Adrenal gland (tissue), 9 donors: ENCODE measurements at regions not wholly inside any gene's neighbourhood (a gene's known extent, or its start where the extent isn't known, plus 50 kb on each side); places are given as distances from the start of the nearest gene placed in this dataset.

Experiments
- DNase-seq, 7 donors: peaks; one replicate each; pipeline ENCODE4 v3.0.0-alpha.2; 2019 to 2020
- H3K27ac ChIP-seq, 5 donors: fragments of 200-600 bp; sonication (generic) in 4 of 5; 1 replicate in 3 of 5; 2 replicates in 2 of 5; pipeline versions ENCODE4 v1.5.1 to v1.8.0; 2016 to 2020; ENCODE audit warnings: mild to moderate bottlenecking in 1 of 5
- H3K27me3 ChIP-seq: fragments of 200-600 bp; 2 replicates; pipeline ENCODE4 v1.8.0; 2021
- H3K36me3 ChIP-seq, 2 donors: fragments of 200-600 bp; replicated peaks in 1 of 2; 1 replicate in 1 of 2; 2 replicates in 1 of 2; pipeline versions ENCODE4 v1.5.1 to v1.8.0; 2018 to 2022
- H3K4me1 ChIP-seq, 2 donors: fragments of 200-600 bp; replicated peaks in 1 of 2; 1 replicate in 1 of 2; 2 replicates in 1 of 2; pipeline versions ENCODE4 v1.5.1 to v1.8.0; 2018 to 2021
- H3K4me3 ChIP-seq, 4 donors: fragments of 200-600 bp; sonication (generic) in 3 of 4; one replicate each; pipeline ENCODE4 v1.5.1; 2016 to 2018
- H3K9me3 ChIP-seq, 3 donors: fragments of 200-600 bp; sonication (generic) in 1 of 3; replicated peaks in 1 of 3; 1 replicate in 2 of 3; 2 replicates in 1 of 3; pipeline versions ENCODE4 v1.5.1 to v1.8.0; 2016 to 2021
- CTCF ChIP-seq, 6 experiments: fragments of 450-650 bp in 4 of 6; fragments of 200-600 bp in 2 of 6; sonication (generic) in 1 of 6; IDR thresholded peaks; 1 replicate in 5 of 6; 2 replicates in 1 of 6; pipeline versions ENCODE4 v1.5.1 to v1.8.0; 2016 to 2021; ENCODE audit warnings: antibody characterized with exemption in 6 of 6, mild to moderate bottlenecking in 2 of 6, moderate library complexity in 1 of 6
- POLR2A ChIP-seq, 2 donors: fragments of 450-650 bp; IDR thresholded peaks; one replicate each; pipeline ENCODE4 v1.6.1; 2017; ENCODE audit warnings: antibody characterized with exemption in 2 of 2, mild to moderate bottlenecking in 2 of 2, moderate library complexity in 1 of 2
- WGBS, 4 donors: extraction: QIAGEN DNeasy Blood & Tissue Kit in 2 of 4; methylation state at CpG; one replicate each; pipeline versions ENCODE4 v1.1.5 to v1.1.7; 2013 to 2017; 5-methylcytosine and 5-hydroxymethylcytosine counted together
- intact Hi-C, 2 donors: fragments of 100-400 bp; cut with DNase I; formaldehyde crosslinking; loops; one replicate each; pipeline versions ENCODE4 v1.14.1 to v1.15.0; 2022 to 2023
- donor health status: healthy with polysubstance abuse.
- donor health status: Bipolar disorder and iron deficiency.
- donor health status: DM: yes; HTN: yes; CAD: no.
- donor health status: DM: no; HTN: no; CAD: no.
- donor health status: DM: no; HTN: no; CAD: no.

DNA sequence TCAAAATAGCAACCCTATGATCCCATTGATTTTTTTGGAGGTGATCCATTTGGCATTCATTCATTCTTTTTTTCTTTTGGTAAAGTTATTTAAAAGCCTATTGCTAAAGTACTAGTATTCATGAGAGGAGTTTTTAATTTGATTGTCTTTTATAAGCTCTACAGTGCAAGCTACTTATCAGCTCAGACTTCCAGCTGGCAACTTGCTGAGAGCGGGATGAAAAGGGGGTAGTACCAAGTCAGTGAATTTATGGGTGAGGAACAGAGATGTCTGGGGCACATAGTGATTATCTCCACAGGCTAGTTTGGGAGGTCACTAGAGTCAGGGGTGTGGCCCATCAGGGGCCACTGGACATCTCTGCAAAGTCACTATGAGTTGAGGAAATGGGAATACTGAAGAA, 202.4 kb downstream of the PIK3C3 start:
- no peak overlapping the region for H3K27ac ChIP-seq
- WGBS, 4 donors = 81 to 86% (median 81%) methylated on average over 1 of the region's 1 CpG
- no peaks in the 10 kb centered on the region for H3K27me3 ChIP-seq
- H3K4me3 ChIP-seq = no peak overlapping the region
- no peaks in the 10 kb centered on the region for H3K36me3 ChIP-seq
- TF ChIP-seq CTCF (IDR thresholded peaks at IDR 0.05) (no peak), POLR2A (IDR thresholded peaks at IDR 0.05) (no peak)
- intact Hi-C loops = no loop called here
- no peaks in the 10 kb centered on the region for H3K9me3 ChIP-seq
- no peaks in the 10 kb centered on the region for H3K4me1 ChIP-seq
- DNase-seq = no peak

DNA sequence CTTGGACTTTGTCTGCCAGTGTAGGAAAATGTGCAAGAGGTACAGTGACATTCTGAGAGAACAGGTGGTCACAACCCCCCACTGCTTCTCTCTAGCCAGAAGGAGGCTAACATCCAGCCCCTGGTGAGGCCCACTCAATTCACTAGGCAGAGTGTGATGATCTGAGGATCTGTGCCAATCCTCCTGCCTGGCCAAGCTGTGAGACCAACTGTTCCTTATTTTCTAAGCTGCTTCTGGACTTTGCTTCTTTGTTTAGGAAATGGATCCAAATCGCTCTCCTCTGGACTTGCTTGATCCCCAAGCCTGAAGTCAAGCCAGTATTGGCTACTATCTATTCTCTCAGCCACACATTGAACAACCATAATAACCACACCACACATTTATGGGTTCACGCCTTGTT, 202.8 kb downstream of the PIK3C3 start:
- H3K4me3 ChIP-seq = no peak overlapping the region
- DNase-seq = no peak
- H3K4me1 ChIP-seq = no peaks in the 10 kb centered on the region
- no peak overlapping the region for H3K27ac ChIP-seq
- intact Hi-C loops = no loop called here
- TF ChIP-seq POLR2A (IDR thresholded peaks at IDR 0.05) (no peak), CTCF (IDR thresholded peaks at IDR 0.05) (no peak)
- H3K36me3 ChIP-seq = no peaks in the 10 kb centered on the region
- H3K27me3 ChIP-seq = no peaks in the 10 kb centered on the region
- 84 to 87% (median 86%) methylated on average over 2 of the region's 2 CpGs for WGBS, 4 donors
- no peaks in the 10 kb centered on the region for H3K9me3 ChIP-seq

GRCh38 chr18:42159146-42159545, 204.1 kb downstream of the PIK3C3 start:
- intact Hi-C loops = no loop called here
- DNase-seq = no peak
- Histone ChIP-seq H3K27me3 (no peaks in the 10 kb centered on the region), H3K27ac (no peak overlapping the region), H3K9me3 (no peaks in the 10 kb centered on the region), H3K4me1 (no peaks in the 10 kb centered on the region), H3K4me3 (no peak overlapping the region), H3K36me3 (no peaks in the 10 kb centered on the region)
- WGBS, 4 donors = 76 to 92% (median 84%) methylated on average over 3 of the region's 3 CpGs
- no peak for TF ChIP-seq POLR2A (IDR thresholded peaks at IDR 0.05)
- no peak for TF ChIP-seq CTCF (IDR thresholded peaks at IDR 0.05)

DNA sequence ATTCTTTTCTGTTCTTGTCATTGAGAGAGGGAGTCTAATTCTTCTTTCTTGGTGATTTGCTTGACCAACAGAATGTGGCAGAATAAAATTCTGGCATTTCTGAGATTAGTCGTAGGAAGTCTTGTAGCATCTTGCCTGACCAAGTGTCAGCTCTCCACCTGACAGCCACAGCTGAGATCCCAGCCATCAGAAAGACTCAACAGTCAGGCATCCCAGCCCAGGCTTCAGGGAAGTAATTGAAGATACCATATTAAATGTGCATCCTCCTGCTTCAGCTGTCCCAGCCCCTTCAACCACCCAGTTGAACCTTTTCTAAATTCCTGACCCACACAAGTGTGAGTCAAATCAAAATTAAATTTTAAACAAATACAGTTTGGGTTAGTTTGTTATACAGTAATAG, 208.3 kb downstream of the PIK3C3 start:
- 85 to 100% (median 95%) methylated on average over 1 of the region's 1 CpG for WGBS, 4 donors
- H3K36me3 ChIP-seq = no peaks in the 10 kb centered on the region
- no peaks in the 10 kb centered on the region for H3K4me1 ChIP-seq
- H3K4me3 ChIP-seq = no peak overlapping the region
- H3K27me3 ChIP-seq = no peaks in the 10 kb centered on the region
- no peaks in the 10 kb centered on the region for H3K9me3 ChIP-seq
- no peak overlapping the region for H3K27ac ChIP-seq
- TF ChIP-seq POLR2A (IDR thresholded peaks at IDR 0.05) (no peak), CTCF (IDR thresholded peaks at IDR 0.05) (no peak)
- intact Hi-C loops = no loop called here
- no peak for DNase-seq
